ENCODE measurements at regions not wholly inside any gene's neighbourhood (a gene's known extent, or its start where the extent isn't known, plus 50 kb on each side); places are given as distances from the start of the nearest gene placed in this dataset.

GRCh38 chr2:107182981-107183380, 297.0 kb upstream of the ST6GAL2 start:
- Histone ChIP-seq H3K9me3 (ENCODE audit: control insufficient read depth, low read depth, low read length) (no peaks in the 10 kb centered on the region), H2BK20ac (ENCODE audit: low read depth, low read length, poor library complexity, severe bottlenecking) (no peak overlapping the region), H2BK12ac (ENCODE audit: insufficient read length, low read depth, low read length) (no peak overlapping the region), H3K23ac (ENCODE audit: insufficient read length, low read depth, low read length) (no peak overlapping the region), H3K23me2 (ENCODE audit: insufficient read length, low read depth, low read length, poor library complexity, severe bottlenecking) (no peaks in the 10 kb centered on the region), H3K56ac (ENCODE audit: insufficient read length, low read depth, low read length) (no peak overlapping the region), H4K91ac (ENCODE audit: insufficient read length, low read depth, low read length) (no peak overlapping the region), H3K4me1 (ENCODE audit: insufficient read depth, low read length) (no peaks in the 10 kb centered on the region), H3K9ac (ENCODE audit: extremely low read depth, insufficient read length, low read length) (no peak overlapping the region), H4K20me1 (ENCODE audit: control insufficient read depth, insufficient read depth, insufficient read length) (no peaks in the 10 kb centered on the region), H2BK5ac (ENCODE audit: insufficient read length, low read length) (no peak overlapping the region), H2AK5ac (ENCODE audit: insufficient read length, low read length) (no peak overlapping the region), H2BK15ac (ENCODE audit: low read depth, low read length) (no peak overlapping the region), H2AFZ (ENCODE audit: low read length) (no peak overlapping the region), H3K14ac (ENCODE audit: insufficient read depth, low read length) (no peak overlapping the region), H4K8ac (replicated peaks; ENCODE audit: insufficient read length, low read depth, low read length) (no peak overlapping the region), H3K27ac (ENCODE audit: insufficient read length, low read depth, low read length) (no peak overlapping the region), H3K4me2 (ENCODE audit: insufficient read depth, insufficient read length, low read length) (no peak overlapping the region), H2BK120ac (ENCODE audit: low read depth, low read length, poor library complexity, severe bottlenecking) (no peak overlapping the region), H3K79me2 (ENCODE audit: insufficient read depth, low read length) (no peaks in the 10 kb centered on the region), H3T11ph (ENCODE audit: low read length) (no peak overlapping the region), H3K18ac (ENCODE audit: insufficient read length, low read depth, low read length) (no peak overlapping the region), H3K4ac (ENCODE audit: low read depth, low read length) (no peak overlapping the region), H3K27me3 (ENCODE audit: insufficient read depth, low read length) (no peaks in the 10 kb centered on the region), H3K79me1 (ENCODE audit: insufficient read depth, low read depth, low read length, poor library complexity, severe bottlenecking) (no peaks in the 10 kb centered on the region), H4K5ac (ENCODE audit: insufficient read length, low read depth, low read length) (no peak overlapping the region)
- 100% methylated on average over 1 of the region's 4 CpGs for WGBS (ENCODE audit: extremely low coverage, insufficient read length, low lambda C conversion rate)
- DNase-seq, result no peak
- no peaks in the 10 kb centered on the region; the same call in 1 of the 2 replicates for H3K27me3 Mint-ChIP-seq (ENCODE audit: low read depth)
- no peak overlapping the region for H3K27ac Mint-ChIP-seq
- H3K4me1 Mint-ChIP-seq, result 0 out of 4 replicates have a peak, but pooled peaks cover 0 to 2% of the 10 kb centered on the region in 2 experiments
- no peaks in the 10 kb centered on the region; a peak in 1 of 7 replicates for H3K36me3 Mint-ChIP-seq (ENCODE audit: insufficient read depth in 1 of 3, low read depth in 3 of 3)
- 0 out of 5 replicates have a peak, but pooled peaks cover 0 to 2% of the 10 kb centered on the region in 2 experiments for H3K9me3 Mint-ChIP-seq
- no peak overlapping the region for H3K4me3 Mint-ChIP-seq
- no peak for TF ChIP-seq CTCF (conservative IDR thresholded peaks at IDR 0.05)

Data from H9 (cell line).